K562 (cell line): ENCODE measurements at regions not wholly inside any gene's neighbourhood (a gene's known extent, or its start where the extent isn't known, plus 50 kb on each side); places are given as distances from the start of the nearest gene placed in this dataset.

Experiments used
- ATAC-seq: fragments of 200-7000 bp; cut with Tn5 transposase; 3 replicates; pipeline ENCODE4 v1.9.1; 2020; ENCODE audit warnings: moderate library complexity
- BruUV-seq: library from RNA; stranded (reverse); fragments of 400-500 nt; replicated peaks from 2 replicates; lab custom pipeline; 2021; lab: Mats Ljungman, UMichigan
- CTCF ChIA-PET: fragments of 300-600 bp; formaldehyde crosslinking; extraction: SDS; loops from one replicate; lab custom pipeline; 2021; ENCODE audit warnings: low intra/inter-chr PET ratio; lab: Yijun Ruan, JAX
- POLR2A ChIA-PET: fragments of 300-600, 350-650 bp; sonication (Branson Sonifier 250); formaldehyde crosslinking; extraction: SDS; loops from one replicate; lab custom pipeline; 2021; ENCODE audit warnings: antibody characterized with exemption, inconsistent platforms; lab: Yijun Ruan, JAX
- DNase-seq, 4 experiments: peaks; one replicate each; pipeline versions ENCODE4 v3.0.0 to v3.0.0-alpha.2; 2011 to 2018; ENCODE audit warnings: low spot score in 3 of 4, mixed read lengths in 3 of 4; ENCODE audit errors: extremely low read depth in 1 of 4
- FAIRE-seq: peaks from 2 replicates; lab custom pipeline; 2011; peaks lifted over from hg19 to GRCh38; lab: Jason Lieb, UNC
- H2AFZ ChIP-seq: 2 replicates; pipeline ENCODE4 v1.6.0; 2011; ENCODE audit warnings: low read depth, low read length, control low read depth, inconsistent platforms
- H3K27ac ChIP-seq: fragments of 200-600 bp; 3 replicates; pipeline ENCODE4 v1.8.0; 2011; ENCODE audit warnings: low read depth, mild to moderate bottlenecking, control low read depth, inconsistent platforms, low read length, moderate library complexity, mixed read lengths; ENCODE audit errors: extremely low read depth
- H3K27me3 ChIP-seq, 2 experiments: fragments of 300-600 bp in 1 of 2; 2 replicates in 1 of 2; 3 replicates in 1 of 2; pipeline versions ENCODE4 v1.6.0 to v1.8.0; 2011; ENCODE audit warnings: inconsistent platforms in 2 of 2, low read length in 2 of 2, mild to moderate bottlenecking in 1 of 2, mixed read lengths in 1 of 2, moderate library complexity in 1 of 2; ENCODE audit not compliant: control insufficient read depth in 2 of 2, insufficient read depth in 2 of 2
- H3K36me3 ChIP-seq: fragments of 300-600 bp; 3 replicates; pipeline ENCODE4 v1.8.0; 2011; ENCODE audit warnings: mild to moderate bottlenecking, low read length, inconsistent platforms; ENCODE audit not compliant: control insufficient read depth, insufficient read depth
- H3K4me1 ChIP-seq, 2 experiments: fragments of 200-600 bp in 1 of 2; replicated peaks in 1 of 2; 2 replicates in 1 of 2; 3 replicates in 1 of 2; pipeline versions ENCODE4 v1.5.1 to v1.8.0; 2011; ENCODE audit warnings: inconsistent platforms in 2 of 2, low read length in 2 of 2, mild to moderate bottlenecking in 1 of 2, mixed read lengths in 1 of 2, moderate library complexity in 1 of 2; ENCODE audit not compliant: control insufficient read depth in 2 of 2, insufficient read depth in 2 of 2
- H3K4me2 ChIP-seq: 2 replicates; pipeline ENCODE4 v1.6.1; 2011; ENCODE audit warnings: low read length, control low read depth, inconsistent platforms, mixed read lengths; ENCODE audit not compliant: insufficient read depth
- H3K4me3 ChIP-seq: fragments of 200-600 bp; sonication (generic), shearing (Covaris generic); 2 replicates; pipeline ENCODE4 v1.5.1; 2016; ENCODE audit warnings: control low read depth, inconsistent platforms
- H3K79me2 ChIP-seq: fragments of 200-600 bp; 3 replicates; pipeline ENCODE4 v1.8.0; 2011; ENCODE audit warnings: low read length, inconsistent platforms; ENCODE audit not compliant: control insufficient read depth, insufficient read depth
- H3K9ac ChIP-seq, 2 experiments: 2 replicates each; pipeline versions ENCODE4 v1.6.0 to v1.6.1; 2011; ENCODE audit warnings: low read depth in 2 of 2, low read length in 2 of 2, control low read depth in 1 of 2, inconsistent platforms in 1 of 2, mild to moderate bottlenecking in 1 of 2, mixed read lengths in 1 of 2; ENCODE audit not compliant: insufficient read depth in 1 of 2
- H3K9me1 ChIP-seq: one replicate; pipeline ENCODE4 v1.6.0; 2011; ENCODE audit warnings: inconsistent platforms, mild to moderate bottlenecking, low read length, moderate library complexity; ENCODE audit not compliant: control insufficient read depth, insufficient read depth
- H3K9me3 ChIP-seq: replicated peaks from 2 replicates; pipeline ENCODE4 v1.5.1; 2011; ENCODE audit warnings: low read depth, low read length, inconsistent platforms; ENCODE audit not compliant: control insufficient read depth, insufficient read depth
- H4K20me1 ChIP-seq: replicated peaks from 2 replicates; pipeline ENCODE4 v1.6.1; 2011; ENCODE audit warnings: low read length, inconsistent platforms, mixed read lengths; ENCODE audit not compliant: control insufficient read depth, insufficient read depth
- CHD2 ChIP-seq: IDR thresholded peaks from 2 replicates; pipeline ENCODE4 v1.6.1; 2011; ENCODE audit warnings: low read depth, low read length
- EGR1 ChIP-seq: fragments of 450-650 bp; conservative IDR thresholded peaks from 2 replicates; pipeline ENCODE4 v1.6.1; 2017; ENCODE audit warnings: mild to moderate bottlenecking
- EP300 ChIP-seq: IDR thresholded peaks from 2 replicates; pipeline ENCODE4 v1.6.1; 2012; ENCODE audit warnings: low read length, improper control_type of control experiment
- EP400 ChIP-seq: fragments of 450-650 bp; IDR thresholded peaks from 2 replicates; pipeline ENCODE4 v1.6.1; 2017; ENCODE audit warnings: antibody characterized with exemption, mild to moderate bottlenecking, moderate library complexity
- HMG20B ChIP-seq: fragments of 250-450 bp; sonication (Bioruptor Pico); IDR thresholded peaks from 2 replicates; pipeline ENCODE4 v1.5.0; 2021; ENCODE audit warnings: mild to moderate bottlenecking
- MBD2 ChIP-seq: sonication (generic); IDR thresholded peaks from 2 replicates; pipeline ENCODE4 v1.6.1; 2016; ENCODE audit warnings: low read depth, borderline replicate concordance
- MTA3 ChIP-seq: fragments of 450-650 bp; formaldehyde crosslinking; IDR thresholded peaks from 2 replicates; pipeline ENCODE4 v1.6.1; 2017; ENCODE audit warnings: mild to moderate bottlenecking, borderline replicate concordance
- SREBF2 ChIP-seq: sonication (generic); formaldehyde crosslinking; IDR thresholded peaks from 2 replicates; pipeline ENCODE4 v1.4.0; 2020; ENCODE audit warnings: mild to moderate bottlenecking, missing genetic modification reagents
- WGBS: fragments of 100-300 bp; shearing (Covaris generic); methylation state at CpG from one replicate; pipeline ENCODE4 v1.1.6; 2016; ENCODE audit warnings: low coverage, mixed read lengths; ENCODE audit not compliant: insufficient coverage; ENCODE audit errors: missing lambda C conversion rate; 5-methylcytosine and 5-hydroxymethylcytosine counted together
- in situ Hi-C: fragments of 300-500 bp; cut with MboI; formaldehyde crosslinking; loops from 4 replicates; pipeline ENCODE4 v1.15.0; 2018; ENCODE audit warnings: inconsistent platforms, mixed read lengths
- intact Hi-C: fragments of 100-400 bp; cut with micrococcal nuclease; formaldehyde crosslinking; loops from 2 replicates; pipeline ENCODE4 v1.14.2; 2022
- TF ChIP-seq, protein P1 (sequence below): IDR thresholded peaks from 2 replicates; pipeline ENCODE4 v1.6.1; 2016; ENCODE audit warnings: missing genetic modification characterization, missing compliant biosample characterization
- TF ChIP-seq, protein P2 (sequence below): fragments of 450-650 bp; IDR thresholded peaks from 2 replicates; pipeline ENCODE4 v1.6.1; 2017; ENCODE audit warnings: antibody characterized with exemption, mild to moderate bottlenecking
- TF ChIP-seq, protein P3 (sequence below): fragments of 450-650 bp; formaldehyde crosslinking; IDR thresholded peaks from 2 replicates; pipeline ENCODE4 v1.4.0; 2020; ENCODE audit warnings: mild to moderate bottlenecking, moderate library complexity

DNA sequence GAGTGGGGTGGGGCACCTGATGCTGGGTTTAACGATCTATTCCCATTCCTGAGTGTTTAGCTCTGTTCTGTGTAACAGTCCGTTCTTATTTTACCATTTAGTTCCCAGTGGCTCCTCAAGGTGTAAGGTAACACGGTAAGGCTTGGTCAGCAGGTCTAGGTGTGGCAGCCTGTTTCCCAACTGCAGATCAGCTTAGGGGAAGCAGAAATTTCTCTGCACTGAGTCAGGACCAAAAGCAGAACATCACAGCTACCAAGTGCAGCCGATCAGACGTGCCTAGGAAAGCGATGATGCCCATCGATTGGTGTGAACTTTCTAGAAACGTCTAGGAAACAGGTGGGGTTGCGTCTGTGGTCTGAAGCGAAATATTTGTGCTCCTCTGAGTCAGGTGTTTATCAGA is 240.1 kb downstream of the STIM2 start (continued):
- TF ChIP-seq CHD2 (no peak), MBD2 (no peak), EP300 (no peak)
- TF ChIP-seq, protein P1, sequence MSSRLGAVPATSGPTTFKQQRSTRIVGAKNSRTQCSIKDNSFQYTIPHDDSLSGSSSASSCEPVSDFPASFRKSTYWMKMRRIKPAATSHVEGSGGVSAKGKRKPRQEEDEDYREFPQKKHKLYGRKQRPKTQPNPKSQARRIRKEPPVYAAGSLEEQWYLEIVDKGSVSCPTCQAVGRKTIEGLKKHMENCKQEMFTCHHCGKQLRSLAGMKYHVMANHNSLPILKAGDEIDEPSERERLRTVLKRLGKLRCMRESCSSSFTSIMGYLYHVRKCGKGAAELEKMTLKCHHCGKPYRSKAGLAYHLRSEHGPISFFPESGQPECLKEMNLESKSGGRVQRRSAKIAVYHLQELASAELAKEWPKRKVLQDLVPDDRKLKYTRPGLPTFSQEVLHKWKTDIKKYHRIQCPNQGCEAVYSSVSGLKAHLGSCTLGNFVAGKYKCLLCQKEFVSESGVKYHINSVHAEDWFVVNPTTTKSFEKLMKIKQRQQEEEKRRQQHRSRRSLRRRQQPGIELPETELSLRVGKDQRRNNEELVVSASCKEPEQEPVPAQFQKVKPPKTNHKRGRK (tag): no peak

DNA sequence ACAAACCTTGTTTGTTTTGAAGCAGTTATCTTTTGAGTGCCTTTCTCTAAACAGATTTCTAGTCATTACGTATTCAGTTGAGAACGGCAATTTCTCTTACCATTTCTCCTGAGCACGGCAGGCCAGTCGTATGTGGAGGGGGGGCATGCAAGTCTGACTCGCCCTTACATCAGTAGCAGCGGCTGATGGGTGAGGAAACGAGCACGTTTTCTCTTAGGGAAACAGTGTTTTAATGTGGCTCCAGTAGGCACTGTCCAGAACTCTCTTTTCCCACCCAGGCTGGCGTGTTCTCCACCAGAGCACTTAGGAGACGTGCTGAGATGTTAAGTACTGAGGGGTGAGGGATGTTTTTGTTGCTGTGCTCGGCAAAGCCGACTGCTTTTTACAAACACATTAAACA is 240.5 kb downstream of the STIM2 start:
- H3K4me3 ChIP-seq: no peak overlapping the region
- FAIRE-seq (no peak), DNase-seq (no peak), ATAC-seq (0 out of 3 replicates have a peak, but pooled peaks have one; percentile 28)
- no peaks in the 10 kb centered on the region for H3K9me3 ChIP-seq
- H3K27ac ChIP-seq: no peak overlapping the region
- H3K27me3 ChIP-seq: peaks cover 0 to 4% of the 10 kb centered on the region in 2 experiments; a peak in 2 of 5 replicates
- H3K9me1 ChIP-seq: no peaks in the 10 kb centered on the region
- no peak overlapping the region for H3K9ac ChIP-seq
- POLR2A ChIA-PET: no interaction called here
- CTCF ChIA-PET: no interaction called here
- H2AFZ ChIP-seq: no peak overlapping the region
- H3K79me2 ChIP-seq: no peaks in the 10 kb centered on the region
- no peaks in the 10 kb centered on the region for H3K36me3 ChIP-seq
- in situ Hi-C loops: no loop called here
- no TSS peak for BruUV-seq
- 0% methylated on average over 12 of the region's 12 CpGs for WGBS
- H4K20me1 ChIP-seq: no peaks in the 10 kb centered on the region
- intact Hi-C loops: no loop called here
- no peaks in the 10 kb centered on the region; a peak in 1 of 5 replicates for H3K4me1 ChIP-seq
- H3K4me2 ChIP-seq: no peak overlapping the region
- TF ChIP-seq SREBF2 (CRISPR knock-in tag) (no peak), EGR1 (no peak), EP400 (no peak), MTA3 (no peak), HMG20B (CRISPR knock-in tag) (no peak)
- TF ChIP-seq, protein P2, sequence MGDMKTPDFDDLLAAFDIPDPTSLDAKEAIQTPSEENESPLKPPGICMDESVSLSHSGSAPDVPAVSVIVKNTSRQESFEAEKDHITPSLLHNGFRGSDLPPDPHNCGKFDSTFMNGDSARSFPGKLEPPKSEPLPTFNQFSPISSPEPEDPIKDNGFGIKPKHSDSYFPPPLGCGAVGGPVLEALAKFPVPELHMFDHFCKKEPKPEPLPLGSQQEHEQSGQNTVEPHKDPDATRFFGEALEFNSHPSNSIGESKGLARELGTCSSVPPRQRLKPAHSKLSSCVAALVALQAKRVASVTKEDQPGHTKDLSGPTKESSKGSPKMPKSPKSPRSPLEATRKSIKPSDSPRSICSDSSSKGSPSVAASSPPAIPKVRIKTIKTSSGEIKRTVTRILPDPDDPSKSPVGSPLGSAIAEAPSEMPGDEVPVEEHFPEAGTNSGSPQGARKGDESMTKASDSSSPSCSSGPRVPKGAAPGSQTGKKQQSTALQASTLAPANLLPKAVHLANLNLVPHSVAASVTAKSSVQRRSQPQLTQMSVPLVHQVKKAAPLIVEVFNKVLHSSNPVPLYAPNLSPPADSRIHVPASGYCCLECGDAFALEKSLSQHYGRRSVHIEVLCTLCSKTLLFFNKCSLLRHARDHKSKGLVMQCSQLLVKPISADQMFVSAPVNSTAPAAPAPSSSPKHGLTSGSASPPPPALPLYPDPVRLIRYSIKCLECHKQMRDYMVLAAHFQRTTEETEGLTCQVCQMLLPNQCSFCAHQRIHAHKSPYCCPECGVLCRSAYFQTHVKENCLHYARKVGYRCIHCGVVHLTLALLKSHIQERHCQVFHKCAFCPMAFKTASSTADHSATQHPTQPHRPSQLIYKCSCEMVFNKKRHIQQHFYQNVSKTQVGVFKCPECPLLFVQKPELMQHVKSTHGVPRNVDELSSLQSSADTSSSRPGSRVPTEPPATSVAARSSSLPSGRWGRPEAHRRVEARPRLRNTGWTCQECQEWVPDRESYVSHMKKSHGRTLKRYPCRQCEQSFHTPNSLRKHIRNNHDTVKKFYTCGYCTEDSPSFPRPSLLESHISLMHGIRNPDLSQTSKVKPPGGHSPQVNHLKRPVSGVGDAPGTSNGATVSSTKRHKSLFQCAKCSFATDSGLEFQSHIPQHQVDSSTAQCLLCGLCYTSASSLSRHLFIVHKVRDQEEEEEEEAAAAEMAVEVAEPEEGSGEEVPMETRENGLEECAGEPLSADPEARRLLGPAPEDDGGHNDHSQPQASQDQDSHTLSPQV: no peak
- TF ChIP-seq, protein P3, sequence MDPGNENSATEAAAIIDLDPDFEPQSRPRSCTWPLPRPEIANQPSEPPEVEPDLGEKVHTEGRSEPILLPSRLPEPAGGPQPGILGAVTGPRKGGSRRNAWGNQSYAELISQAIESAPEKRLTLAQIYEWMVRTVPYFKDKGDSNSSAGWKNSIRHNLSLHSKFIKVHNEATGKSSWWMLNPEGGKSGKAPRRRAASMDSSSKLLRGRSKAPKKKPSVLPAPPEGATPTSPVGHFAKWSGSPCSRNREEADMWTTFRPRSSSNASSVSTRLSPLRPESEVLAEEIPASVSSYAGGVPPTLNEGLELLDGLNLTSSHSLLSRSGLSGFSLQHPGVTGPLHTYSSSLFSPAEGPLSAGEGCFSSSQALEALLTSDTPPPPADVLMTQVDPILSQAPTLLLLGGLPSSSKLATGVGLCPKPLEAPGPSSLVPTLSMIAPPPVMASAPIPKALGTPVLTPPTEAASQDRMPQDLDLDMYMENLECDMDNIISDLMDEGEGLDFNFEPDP (CRISPR knock-in tag): no peak
